Amniotic stem cell (primary cell): ENCODE measurements at regions not wholly inside any gene's neighbourhood (a gene's known extent, or its start where the extent isn't known, plus 50 kb on each side); places are given as distances from the start of the nearest gene placed in this dataset.

ENCODE experiments used
- DNase-seq: peaks from one replicate; lab custom pipeline; 2025; lab: John Stamatoyannopoulos, UW

DNA sequence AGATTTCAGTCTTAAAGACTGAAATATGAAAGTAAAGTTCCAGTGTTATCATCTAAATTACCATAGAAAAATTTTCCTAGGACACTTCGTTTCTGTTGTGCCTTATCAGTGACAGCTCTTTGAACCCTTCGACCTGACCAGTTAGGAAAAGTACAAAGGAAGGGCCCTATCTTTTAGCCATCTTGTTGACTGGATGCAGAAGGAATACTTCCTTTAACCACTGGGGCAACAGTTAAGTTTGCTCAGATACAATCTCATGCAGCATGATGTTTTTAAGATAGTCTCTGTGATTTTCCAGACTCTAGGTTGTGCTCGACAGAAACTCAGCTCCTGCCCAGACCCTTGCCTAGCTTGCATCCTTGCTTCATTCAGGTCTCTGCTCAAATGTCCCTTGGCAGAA, 210.5 kb upstream of the RPS6KA3 start:
- no peak for DNase-seq

DNA sequence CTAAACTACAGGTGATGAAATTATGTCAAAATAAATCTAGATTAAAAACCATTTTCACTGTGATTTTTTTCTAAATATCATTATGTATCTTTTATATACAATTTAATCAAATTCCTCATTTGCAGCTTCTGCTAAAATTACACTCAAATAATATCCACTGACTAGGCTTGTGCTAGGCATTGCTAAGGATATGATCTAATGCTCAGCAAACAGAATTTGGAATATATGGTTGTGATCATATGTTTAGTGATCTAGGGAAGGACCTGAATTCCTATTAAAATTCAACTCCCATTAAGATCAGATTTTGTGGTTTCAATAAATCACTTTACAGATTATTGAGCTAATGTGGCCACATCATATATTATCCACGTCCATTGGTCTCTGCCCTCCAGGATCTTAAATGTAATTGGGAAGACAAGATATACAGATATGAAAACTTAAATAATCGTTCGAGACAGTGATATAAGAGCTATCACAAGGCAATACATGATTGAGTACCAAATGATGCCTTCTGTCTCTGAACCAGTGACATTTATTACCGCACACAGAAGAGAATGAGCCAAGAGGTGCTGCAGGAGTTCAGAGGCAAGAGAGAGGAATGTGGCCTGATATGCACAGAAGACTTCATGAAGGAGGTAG, 206.0 kb upstream of the RPS6KA3 start:
- no peak for DNase-seq

GRCh38 chrX:20472148-20472547, 205.4 kb upstream of the RPS6KA3 start:
- no peak for DNase-seq

GRCh38 chrX:20471483-20471882, 204.8 kb upstream of the RPS6KA3 start:
- no peak for DNase-seq

DNA sequence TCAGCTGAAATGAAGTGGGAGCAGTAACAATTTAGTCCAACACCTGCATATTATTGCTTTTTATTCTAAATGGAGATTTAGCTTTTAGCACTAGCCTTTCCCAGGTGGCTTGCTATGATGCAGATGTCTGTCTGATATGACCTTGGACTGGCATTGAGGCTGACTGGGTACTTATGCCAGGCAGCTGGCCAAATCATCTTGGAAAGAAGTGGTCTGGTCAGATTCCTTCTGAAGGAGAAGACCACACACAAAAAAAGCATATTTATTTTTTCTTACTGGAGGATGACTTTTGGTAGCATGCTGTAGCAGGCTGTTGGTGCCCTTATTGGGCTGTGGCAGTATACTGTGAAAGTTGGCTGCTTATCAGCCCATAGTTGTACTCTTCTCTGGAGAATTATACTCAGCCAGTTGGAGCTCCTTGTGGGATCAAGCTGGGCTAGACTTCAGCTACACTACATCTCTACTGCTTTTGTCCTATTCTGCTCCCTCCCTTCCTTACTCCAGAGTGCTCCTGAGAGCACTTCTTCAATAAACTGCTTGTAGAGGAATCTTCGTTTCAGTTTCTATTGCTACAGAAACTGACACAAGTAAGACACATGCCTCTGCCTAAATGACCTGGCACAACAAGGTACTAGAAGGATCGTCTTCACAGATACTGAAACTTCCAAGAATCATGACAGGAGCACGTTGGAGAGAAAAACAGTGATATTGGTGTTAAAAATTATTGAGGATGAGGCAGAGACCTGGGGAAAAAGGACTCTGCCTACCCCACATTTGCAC, 196.8 kb upstream of the RPS6KA3 start:
- DNase-seq: no peak

- no peak for DNase-seq
Measured at GRCh38 chrX:20461576-20461975, 194.9 kb upstream of the RPS6KA3 start.

DNA sequence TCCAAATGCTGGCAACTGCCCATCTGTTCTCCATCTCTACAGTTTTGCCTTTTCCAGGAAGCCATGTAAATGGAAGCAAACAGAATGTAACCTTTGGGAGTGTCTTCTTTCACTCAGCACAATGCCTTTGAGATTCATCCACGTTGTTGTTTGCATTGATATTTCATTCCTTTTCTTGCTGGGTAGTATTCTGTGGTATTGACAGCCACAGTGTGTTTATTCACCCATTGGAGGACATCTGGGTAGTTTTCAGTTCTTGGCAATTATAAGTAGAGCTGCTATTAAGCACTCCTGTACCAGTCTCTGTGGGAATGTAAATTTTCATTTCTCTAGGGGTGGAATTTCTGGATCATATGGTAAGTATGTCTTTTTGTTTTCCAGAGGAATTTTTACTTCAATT, 194.3 kb upstream of the RPS6KA3 start:
- DNase-seq: no peak

DNA sequence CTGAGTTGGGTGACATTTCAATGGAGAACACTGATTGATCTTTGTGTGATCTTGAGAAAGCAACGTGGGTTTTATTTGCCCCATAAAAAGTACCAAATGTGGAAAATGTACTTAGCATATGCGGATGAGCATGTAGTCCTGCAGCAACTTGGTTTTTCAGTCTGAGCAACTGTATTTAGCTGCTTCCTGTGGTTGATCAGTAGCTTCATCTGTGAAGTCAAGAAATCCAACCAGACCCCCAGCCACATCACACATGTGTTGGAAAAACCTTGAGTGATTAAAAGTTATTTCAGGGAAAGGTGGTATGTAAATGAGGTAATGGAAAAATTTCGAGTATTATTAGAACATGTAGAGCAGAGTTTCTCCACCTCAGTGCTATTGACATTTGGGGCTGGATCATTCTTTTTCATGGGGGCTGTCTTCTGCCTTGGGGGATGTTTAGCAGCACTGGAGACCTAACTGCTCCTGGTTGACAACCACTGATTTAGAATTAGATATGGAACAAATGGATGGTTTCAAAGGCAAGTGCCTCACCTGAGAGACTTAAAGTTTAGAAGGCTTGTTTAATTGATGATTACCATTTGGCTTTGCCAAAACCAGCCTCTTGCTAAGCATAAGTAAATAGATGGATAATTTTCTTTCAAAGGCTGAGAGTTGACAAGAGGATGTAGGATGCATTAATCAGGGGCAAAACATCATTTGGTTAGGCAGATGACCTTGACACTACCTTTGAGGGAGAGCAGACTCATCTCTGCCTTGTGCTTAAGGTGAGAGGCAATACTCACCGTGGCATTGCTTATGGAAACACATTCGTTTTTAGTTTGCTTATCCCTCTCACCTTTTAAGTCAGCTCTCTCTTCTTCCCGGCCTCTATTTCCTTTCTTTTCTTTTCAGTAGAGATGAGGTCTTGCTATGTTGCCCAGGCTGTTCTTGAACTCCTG, 193.0 kb upstream of the RPS6KA3 start:
- DNase-seq: no peak

- DNase-seq: no peak
Measured at GRCh38 chrX:20456971-20457370, 190.3 kb upstream of the RPS6KA3 start.

DNA sequence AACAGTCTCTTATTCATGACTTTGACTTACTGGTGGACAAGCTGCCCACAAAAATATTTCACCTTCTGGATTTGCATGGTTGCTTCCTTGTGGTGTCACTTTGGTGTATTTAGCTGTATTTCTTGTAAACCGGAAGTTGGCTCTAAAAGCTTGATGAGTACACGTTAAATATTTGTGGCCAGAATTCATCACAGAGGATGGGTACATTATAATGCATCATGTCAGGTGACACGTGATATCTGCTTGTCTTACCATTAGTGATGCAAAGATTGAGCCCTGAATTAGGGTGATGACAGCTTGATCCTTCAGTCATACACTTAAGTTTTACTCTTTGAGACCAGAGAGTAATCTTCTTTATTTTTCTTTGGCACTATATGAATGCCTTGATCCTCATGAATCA, 188.3 kb upstream of the RPS6KA3 start:
- no peak for DNase-seq

GRCh38 chrX:20454117-20454516, 187.4 kb upstream of the RPS6KA3 start:
- DNase-seq: no peak

GRCh38 chrX:20452487-20452886, 185.8 kb upstream of the RPS6KA3 start:
- no peak for DNase-seq

DNA sequence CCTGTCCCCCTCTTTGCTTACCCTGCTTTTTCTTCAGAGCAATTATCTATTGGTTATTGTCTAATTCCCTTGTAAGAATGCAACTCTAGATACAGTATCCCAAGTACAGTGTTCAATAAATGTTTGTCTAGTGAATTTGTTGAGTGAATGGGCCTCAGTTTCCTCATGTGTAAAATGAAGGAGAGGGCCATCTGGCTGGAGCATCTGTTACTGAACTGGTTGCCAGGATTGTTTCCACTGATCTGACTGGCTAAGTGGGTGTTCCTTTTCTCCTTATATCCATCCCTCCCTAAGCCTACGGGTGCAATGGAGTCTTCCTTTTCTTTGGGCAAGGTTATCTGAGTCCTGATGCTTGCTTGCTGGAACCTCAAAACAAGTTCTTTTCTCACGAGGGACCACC, 185.2 kb upstream of the RPS6KA3 start:
- DNase-seq: no peak

GRCh38 chrX:20445109-20445508, 178.4 kb upstream of the RPS6KA3 start:
- DNase-seq: no peak

DNA sequence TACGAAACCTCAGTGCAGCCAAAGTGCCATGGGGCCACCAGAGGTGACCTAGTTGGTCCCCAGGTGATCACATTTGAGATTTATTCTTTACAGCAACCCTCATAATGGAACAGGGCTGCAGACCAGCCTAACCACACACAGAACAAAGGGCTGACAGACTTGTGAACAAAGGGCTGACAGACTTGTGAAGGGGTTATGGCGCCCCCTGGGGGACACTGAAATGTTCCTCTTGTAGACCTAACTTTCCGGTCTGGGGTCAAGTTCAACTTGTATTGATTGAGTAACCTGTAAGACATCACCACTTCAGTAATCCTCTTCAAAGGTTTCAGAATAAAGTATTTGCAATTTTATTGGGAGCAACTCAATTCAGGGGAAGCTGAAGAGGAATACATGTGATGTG, 175.9 kb upstream of the RPS6KA3 start:
- peak; percentile 11 for DNase-seq

- DNase-seq: no peak
Measured at GRCh38 chrX:20441123-20441522, 174.4 kb upstream of the RPS6KA3 start.

- DNase-seq: no peak
Measured at GRCh38 chrX:20438871-20439526, 172.3 kb upstream of the RPS6KA3 start.

- no peak for DNase-seq
Measured at GRCh38 chrX:20437683-20438082, 171.0 kb upstream of the RPS6KA3 start.

GRCh38 chrX:20435913-20436312, 169.2 kb upstream of the RPS6KA3 start:
- DNase-seq: no peak

DNA sequence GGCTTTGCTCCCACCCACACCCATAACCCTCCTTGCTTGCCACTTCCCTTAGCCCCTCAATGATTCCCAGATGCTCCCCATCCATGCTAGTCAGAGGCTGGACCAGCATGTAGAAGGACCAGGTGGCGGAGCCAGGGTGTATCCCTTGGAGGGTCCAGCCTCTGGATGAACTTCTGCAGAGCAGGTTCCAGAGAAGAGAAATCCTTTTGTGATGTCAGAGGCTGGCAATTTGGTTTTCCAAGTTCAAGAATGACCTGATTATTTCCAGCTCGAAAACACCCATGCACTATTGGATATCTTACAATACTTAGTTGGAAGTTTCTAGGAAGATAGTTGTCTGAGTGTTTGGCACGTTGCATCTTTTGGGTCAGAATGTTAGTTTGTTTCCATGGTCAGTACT, 168.3 kb upstream of the RPS6KA3 start:
- DNase-seq: no peak

- no peak for DNase-seq
Measured at GRCh38 chrX:20433388-20433775, 166.7 kb upstream of the RPS6KA3 start.

DNA sequence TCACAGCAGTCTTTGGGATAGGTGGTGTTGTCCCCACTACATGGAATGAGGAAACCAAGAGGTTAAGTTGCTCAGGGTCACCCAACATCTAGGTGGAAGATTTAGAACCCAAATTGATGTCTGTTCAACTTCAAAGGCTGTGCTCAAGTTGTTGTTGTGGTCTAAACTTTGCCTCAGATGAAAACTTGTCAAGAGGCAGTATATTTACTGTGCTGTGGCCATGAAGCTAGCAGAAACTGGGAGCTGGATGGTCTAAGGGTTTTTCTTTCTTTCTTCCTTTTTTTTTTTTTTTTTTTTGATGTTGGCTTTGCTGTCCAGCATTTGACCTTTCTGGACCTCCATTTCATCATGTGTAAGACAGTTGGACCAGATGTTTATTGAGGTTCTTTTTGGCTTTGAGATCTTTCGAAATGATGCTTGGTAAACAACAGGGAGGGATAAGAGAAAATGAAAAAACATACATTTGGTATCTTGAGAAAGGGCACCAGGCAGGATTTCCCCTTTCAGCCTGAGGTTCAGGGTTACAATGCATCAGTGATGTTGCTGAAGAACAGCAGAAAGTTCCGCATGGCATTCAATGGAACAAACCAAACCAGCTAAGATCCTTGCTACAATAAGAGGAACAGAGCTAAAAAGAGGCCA, 166.2 kb upstream of the RPS6KA3 start:
- no peak for DNase-seq
